COLO668 (cell line): ENCODE measurements at regions not wholly inside any gene's neighbourhood (a gene's known extent, or its start where the extent isn't known, plus 50 kb on each side); places are given as distances from the start of the nearest gene placed in this dataset.
"Not testable (repeated sequence)": the region's sequence is repeated elsewhere in the genome, so short reads cannot be mapped to it uniquely, and the experiment has no call there.

Experiments
- DNase-seq: peaks from one replicate; lab custom pipeline; 2025; ENCODE audit not compliant: unreplicated experiment; lab: John Stamatoyannopoulos, UW

GRCh38 chr9:31745468-31745867, 639.0 kb upstream of the ACO1 start:
- DNase-seq, result no peak

GRCh38 chr9:31745886-31746285, 638.6 kb upstream of the ACO1 start:
- DNase-seq, result no peak

GRCh38 chr9:31753756-31754155, 630.7 kb upstream of the ACO1 start:
- DNase-seq, result no peak

DNA sequence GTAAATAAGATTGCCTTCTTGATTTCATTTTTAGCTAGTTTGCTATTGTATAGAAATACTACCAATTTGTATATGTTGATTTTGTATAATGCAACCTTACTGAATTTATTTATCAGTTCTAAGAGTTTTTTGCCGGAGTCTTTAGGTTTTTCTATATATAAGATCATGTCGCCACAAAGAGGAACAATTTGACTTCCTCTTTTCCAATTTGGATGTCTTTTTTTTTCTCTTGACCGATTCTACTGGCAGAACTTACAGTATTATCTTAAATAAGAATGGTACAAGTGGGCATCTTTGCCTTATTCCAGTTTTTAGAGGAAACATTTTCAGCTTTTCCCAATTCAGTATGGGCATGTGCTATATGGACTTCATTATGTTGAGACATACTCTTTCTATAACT, 624.7 kb upstream of the ACO1 start:
- DNase-seq, result no peak

- not testable (repeated sequence) for DNase-seq
These were observed 610.4 kb upstream of the ACO1 start for GRCh38 chr9:31774021-31774420.

DNA sequence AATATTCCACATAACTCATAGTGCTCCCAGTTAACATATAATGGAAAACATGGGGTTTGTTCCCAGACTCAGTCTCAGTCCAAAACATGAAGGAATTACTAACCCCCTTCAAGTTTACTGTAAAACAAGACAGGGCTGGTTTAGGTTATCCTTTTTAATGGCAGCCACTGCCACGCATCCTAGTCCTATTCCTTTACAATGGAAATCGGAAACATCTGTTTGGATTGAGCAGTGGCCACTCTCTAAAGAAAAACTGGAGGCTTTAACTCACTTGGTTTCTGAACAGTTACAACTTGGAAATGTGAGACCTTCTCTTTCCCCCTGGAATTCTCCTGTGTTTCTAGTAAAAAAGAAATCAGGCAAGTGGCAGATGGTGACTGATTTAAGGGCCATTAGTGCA, 609.9 kb upstream of the ACO1 start:
- DNase-seq, result no peak

GRCh38 chr9:31776471-31776870, 608.0 kb upstream of the ACO1 start:
- peak; percentile 55 for DNase-seq

DNA sequence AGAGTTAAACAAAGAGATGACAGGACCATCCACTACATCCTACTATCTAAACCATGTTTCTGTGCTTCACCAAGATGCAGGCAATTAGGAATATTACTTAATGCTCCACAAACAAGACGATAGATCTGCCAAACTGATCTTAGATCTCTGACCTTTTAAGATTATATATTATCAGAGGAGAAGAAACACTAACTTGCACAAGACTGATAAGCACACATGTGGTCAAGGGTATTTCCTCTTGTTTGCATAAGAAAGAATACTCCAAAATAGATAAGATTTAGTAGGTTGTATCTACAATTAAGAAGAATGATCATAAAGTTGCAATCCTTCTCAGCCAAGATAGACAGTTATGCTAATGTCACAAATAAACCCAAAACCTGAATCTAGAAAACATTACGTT, 601.0 kb upstream of the ACO1 start:
- no peak for DNase-seq

DNA sequence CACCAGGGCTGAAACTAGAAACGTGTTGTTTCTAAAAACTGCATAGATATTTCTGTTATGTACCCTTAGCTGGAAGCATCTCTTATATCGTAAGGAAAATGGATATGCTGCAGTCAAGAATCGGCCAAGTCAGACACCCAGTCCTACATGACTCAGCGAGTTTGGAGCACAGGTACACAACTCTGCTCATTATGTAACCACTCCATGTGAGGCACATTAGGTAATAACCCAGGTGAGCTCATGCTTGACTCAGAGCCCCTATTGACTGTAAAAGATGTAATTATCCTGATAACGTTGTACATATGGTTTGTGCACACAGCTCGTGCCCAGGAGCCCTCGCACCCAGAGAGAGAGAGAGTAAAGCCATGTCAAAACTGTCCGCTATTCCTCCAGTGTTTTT, 593.7 kb upstream of the ACO1 start:
- no peak for DNase-seq

GRCh38 chr9:31799953-31800609, 584.4 kb upstream of the ACO1 start:
- no peak for DNase-seq

- no peak for DNase-seq
These were observed 576.7 kb upstream of the ACO1 start for GRCh38 chr9:31807574-31808256.

DNA sequence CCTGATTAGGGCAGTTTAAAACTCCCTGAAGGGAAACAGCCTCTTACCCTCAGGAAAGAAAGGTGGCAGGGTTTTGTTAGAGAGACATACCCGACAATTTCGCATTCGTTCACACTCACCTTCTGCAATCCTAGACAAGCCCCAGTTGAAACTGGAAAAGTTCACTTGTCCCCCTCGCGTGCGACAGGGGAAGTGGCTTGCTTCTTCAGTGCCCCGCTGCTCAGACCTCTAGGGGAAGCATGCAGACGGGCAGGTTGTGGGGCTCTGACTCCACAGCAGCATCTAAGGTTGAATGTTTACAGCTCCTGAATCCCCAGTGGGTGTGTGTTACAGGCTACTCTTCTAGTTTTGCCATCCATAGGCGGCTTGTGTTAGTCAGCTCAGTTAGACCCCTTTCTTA, 575.7 kb upstream of the ACO1 start:
- no peak for DNase-seq

GRCh38 chr9:31820426-31820825, 564.0 kb upstream of the ACO1 start:
- DNase-seq, result no peak

DNA sequence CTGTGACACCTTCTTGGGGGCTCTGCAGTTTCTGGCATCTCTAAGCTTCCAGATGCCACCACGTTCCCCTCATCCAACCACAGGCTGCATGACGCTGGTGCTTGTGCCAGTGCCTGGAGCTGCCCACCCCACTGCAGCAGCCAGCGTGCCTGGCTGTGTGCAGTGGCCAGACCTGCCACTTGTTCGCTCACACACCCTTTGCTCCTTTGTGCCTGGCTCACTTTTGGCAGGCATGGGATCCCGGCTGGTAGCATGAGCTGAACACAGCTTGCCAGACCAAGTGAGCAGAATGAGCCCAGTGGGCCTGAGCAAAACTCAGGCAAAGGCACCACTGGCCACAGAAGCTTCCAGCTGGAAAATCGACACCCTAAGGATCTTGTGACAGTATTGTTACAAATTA, 562.9 kb upstream of the ACO1 start:
- DNase-seq, result no peak

GRCh38 chr9:31823365-31823764, 561.1 kb upstream of the ACO1 start:
- DNase-seq, result no peak

DNA sequence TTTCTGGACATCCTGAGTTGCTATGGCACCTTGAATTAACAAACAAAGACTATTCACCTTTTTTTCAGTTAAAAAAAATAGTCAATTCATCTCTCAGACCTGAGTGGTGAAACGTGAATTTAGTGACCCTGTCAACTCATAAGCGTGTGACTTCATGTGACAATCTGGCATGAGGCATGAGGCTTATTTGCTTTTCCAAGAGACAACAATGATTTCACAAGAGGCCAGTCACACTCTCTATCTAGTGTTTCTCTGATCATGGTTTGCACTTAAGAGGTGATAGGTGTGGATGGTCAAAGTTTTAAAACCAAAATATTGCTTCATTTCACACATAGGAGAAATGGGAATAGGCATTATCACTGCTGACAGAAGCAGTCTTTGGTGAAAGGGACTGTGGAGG, 559.6 kb upstream of the ACO1 start:
- DNase-seq, result no peak

DNA sequence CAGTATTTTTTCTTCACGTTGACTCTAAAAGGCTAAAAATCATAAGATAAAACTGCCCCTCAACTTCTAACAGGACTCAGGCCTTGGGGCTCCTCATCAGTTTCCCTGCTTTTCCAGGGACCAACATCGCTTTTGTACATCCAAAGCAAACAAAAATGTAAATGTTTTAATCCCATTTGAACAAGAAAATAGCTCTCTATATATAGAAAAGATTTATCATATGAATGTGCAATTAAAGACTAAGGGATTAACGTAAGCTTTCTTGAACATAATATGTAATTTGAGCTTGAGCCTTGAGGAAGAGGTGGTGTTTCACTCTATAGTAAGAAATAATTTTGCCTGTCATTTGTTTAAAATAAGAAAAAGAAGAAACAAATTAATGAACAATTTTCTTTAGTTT, 547.2 kb upstream of the ACO1 start:
- DNase-seq, result no peak

DNA sequence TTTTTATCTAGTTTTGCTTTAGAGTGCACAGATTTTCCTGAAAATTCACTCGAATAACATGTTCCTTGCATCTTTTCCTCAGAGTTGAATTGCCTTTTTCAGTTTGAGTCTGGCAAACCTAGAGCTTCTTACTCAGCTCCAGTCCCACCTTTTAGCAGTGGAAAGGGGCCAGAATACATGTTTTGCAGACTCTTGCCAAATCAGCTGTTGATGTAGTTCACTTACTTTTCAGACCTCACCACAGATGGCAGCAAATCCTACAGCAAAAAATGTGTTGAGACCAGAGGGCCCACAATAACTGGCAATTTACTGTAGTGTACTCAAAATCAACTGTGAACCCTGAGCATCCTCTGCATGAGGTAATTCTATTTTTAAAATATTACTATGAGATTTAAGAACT, 545.2 kb upstream of the ACO1 start:
- DNase-seq, result no peak

DNA sequence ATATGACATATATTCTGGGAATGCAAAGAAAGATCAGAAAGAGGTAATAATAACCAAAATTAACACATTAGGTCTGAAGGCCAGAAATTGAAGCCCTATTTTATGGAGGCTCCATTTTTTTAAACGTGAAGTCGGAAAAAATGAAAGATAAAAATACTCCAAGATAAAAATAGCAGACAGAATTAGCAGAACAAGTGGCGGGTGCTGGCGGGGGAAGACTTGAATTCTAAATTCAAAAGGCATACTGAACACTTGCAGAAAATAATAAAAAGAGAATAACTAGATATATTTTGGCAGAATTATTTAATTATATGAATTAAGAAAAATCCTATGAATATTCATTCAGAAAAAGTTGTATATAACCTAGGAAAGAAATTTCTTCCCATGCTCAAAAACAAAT, 543.7 kb upstream of the ACO1 start:
- DNase-seq, result no peak

DNA sequence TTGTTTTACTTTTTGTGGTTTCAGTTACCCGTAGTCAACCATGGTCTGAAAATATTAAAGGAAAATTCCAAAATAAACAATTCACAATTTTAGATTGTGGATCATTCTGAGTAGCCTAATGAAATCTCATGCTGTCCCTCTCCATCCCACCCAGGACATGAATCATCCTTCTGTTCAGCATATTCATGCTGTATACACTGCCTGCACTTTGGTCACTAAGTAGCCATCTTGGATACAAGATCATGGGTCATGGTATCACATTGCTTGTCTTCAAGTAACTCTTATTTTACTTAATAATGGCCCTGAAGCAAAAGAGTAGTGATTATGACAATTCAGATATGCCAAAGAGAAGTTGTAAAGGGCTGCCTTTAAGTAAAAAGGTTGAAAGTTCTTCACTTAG, 536.5 kb upstream of the ACO1 start:
- DNase-seq, result no peak

DNA sequence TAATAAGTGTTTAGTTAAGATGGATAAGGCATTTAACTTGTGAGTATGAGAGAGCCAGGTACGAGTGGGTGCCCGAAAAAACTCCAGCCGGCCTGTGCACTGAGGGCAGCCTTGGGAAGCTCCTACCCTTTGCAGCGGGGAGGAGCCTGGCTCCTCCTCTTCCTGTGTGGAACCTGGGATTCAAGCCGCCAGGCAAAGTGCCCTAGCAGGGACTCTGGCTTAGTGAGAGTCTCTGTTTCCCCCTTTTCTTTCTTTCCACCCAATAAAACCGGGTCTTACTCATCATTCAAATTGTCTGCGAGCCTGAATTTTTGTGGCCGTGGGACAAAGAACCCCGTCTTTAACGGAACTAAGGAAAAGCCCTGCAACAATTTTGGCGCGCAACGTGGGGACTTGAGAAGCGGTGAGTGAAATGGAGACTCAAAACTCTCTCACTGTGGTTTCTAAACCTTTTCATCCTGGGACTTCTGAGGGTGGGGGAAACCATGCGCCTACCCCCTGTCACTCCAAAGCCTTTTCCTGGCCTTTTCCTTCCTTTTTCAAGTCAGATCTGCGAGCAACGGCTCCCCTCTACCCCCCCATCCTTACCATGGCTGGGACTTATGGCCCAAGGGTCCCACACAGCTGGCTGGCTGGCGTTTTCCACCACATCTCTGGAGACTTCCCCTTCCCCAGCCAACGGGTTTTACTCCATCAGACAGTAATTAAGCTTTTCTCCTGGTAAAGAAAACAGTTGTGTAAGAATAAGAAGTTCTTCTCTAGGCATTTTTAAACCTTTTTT, 535.7 kb upstream of the ACO1 start:
- DNase-seq, result peak; percentile 78

- no peak for DNase-seq
These were observed 530.3 kb upstream of the ACO1 start for GRCh38 chr9:31854187-31854586.
